ENCODE measurements at regions not wholly inside any gene's neighbourhood (a gene's known extent, or its start where the extent isn't known, plus 50 kb on each side); places are given as distances from the start of the nearest gene placed in this dataset.

- no peak for DNase-seq (ENCODE audit: low read depth, low spot score)
Measured at GRCh38 chr6:169082817-169083507, 170.7 kb downstream of the THBS2 start.

DNA sequence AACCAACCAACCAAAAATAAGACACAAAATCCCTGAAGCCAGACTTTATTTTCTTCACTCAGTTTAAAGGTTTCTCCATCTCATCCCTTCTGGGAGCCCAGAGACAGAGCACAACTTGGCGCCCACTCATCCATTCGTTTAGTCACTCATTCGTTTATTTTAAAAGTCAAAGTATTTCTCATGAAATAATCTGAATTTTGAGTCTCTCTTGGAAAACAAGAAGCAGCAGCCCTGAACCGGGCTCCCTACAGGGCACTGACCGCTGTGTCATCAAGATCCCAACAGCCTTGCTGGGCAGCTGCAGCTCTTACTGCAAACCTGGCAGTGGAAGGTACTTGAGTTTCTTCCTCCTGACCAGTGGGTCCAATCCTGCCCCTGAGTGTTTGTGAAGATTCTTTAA, 171.6 kb downstream of the THBS2 start:
- DNase-seq (ENCODE audit: low read depth, low spot score) = peak; percentile 55

- DNase-seq (ENCODE audit: low read depth, low spot score) = no peak
Measured at GRCh38 chr6:169081248-169081647, 172.4 kb downstream of the THBS2 start.

GRCh38 chr6:169079650-169080049, 174.0 kb downstream of the THBS2 start:
- DNase-seq (ENCODE audit: low read depth, low spot score) = peak; percentile 57

DNA sequence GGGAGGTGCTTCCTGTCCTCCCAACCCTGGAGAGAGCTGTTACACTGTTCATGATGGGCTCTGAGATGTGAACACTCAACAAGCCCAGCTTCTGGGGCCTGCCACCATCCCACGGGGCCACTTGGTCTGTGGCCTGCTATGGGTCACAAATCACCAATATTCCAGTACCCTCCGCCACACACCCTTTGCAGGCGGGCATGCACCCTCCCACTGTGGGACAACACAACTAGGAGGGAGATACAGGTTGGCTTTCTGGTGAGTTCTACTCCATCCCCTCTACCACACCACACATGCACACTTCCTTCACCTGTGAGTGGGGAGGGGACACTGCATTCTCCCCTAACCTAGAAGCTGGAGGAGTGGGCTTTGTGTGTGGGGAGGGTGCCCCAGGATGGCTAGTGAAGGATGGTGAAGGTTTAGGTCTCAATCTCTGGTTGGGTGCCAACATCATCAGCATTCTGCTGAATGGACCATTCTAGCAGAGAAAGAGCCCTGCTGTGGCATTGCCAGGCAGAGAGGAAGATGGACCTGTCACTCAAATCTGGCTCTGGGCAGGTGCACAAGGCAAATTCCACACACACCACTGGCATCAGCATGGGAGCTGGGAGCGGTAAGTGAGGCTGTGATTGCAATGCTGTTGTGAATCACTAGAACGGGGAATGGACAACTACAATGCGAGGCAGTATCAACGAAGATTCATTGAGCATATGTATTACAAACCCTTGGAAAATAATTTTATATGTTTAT, 175.1 kb downstream of the THBS2 start:
- DNase-seq (ENCODE audit: low read depth, low spot score) = no peak

DNA sequence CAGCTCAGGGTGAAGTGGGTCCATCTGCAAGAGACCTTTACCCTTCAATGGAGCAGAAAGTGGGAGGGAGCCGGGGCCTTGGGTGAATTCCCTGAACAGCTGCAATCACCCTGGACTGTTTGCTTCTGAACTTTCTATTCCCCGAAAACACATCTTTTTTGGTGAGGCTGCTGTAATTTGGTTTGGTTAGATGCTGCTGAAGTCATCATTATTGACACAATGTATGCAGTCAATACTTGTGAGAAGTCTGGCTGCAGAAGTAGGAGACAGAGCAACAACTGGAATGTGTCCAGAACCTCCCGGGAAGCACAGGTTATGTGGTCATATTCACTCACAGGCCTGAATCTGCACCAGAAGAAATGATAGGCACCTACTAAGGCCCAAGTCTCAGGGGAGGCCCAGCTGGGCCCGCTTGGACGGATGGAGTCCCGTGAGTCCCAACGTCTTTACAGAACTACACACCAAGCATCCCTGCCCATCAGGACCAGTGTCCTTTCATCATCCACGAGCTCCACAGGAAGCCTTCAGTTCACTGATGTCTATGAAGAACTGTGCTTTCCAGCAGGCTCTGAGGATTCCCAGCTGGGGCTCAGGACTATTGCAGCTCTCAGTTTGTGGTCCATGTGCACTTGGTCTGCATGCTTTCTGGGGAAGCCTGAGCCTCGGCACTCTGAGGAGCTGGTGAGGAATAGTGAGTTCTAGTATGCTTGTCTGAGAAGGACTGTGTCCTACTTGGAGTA, 177.6 kb downstream of the THBS2 start:
- DNase-seq (ENCODE audit: low read depth, low spot score) = no peak

DNA sequence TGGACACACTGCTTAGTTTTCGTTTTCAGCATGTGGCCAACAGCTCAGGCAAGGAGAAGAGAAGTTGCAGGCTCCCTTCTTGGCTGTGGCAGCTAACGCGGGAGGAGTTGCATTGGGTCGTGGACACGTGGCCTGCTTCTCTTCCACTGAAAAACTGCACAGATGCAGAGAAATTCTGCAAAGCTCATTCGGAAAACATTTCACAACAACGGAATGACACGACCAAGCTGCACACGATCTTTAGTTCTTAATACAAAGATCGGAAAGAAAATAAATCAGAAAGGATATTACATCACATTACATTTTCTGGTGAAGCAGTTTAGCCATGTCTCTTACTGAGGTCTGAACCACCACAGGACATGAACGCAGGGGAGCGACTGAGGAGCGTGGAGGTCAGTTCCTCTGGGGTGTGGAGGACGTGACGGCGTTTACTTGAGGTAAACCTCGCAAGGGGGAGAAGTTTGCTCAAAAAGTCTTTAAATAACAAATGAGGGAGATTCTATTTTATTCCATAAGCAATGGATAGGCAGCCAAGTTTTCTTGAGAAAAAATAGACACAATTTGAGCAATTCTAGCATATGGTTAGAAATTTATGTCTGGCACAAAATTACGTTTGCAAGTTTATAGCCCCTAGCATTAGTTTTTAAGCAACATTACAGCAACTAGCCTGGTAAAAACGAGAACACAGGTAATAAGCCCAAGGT, 178.3 kb downstream of the THBS2 start:
- peak; percentile 79 for DNase-seq (ENCODE audit: low read depth, low spot score)

DNA sequence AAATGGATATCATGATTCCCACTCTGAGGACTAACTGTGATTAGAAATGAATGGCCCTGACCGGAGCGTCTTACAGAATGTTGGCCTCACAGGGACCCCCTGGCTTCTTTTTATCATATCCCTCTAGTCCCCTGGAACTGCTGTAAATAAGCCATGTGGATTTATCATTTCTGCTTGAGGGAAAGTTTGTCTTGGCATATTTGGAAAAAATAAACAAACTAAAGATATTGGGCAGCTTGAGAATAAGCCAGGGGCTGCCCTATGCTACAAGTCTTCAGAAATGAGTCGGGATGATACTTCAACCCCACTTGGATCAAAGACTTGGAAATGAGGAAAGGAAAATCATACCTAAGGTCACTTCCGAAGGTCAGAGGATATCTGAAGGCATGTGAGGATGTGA, 179.1 kb downstream of the THBS2 start:
- DNase-seq (ENCODE audit: low read depth, low spot score) = no peak

DNA sequence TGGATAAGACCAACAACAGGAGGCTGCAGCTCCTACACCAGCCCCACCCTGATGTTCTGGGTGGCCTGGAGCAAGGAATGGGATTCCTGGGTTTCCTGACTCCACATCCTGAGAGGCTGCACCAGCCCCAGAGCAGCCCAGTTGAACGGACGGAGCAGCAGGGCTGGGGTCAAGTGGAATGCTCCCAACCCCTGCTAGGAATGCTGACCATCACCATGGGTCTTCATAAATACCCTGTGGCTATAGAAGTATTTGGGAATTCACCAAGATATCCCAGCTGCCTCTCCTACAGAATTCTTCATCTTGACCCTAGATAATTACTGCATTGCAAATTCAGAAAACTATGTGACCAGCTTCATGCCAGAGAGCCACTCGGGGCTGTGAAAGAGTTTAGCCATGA, 180.3 kb downstream of the THBS2 start:
- no peak for DNase-seq (ENCODE audit: low read depth, low spot score)

- DNase-seq (ENCODE audit: low read depth, low spot score) = no peak
Measured at GRCh38 chr6:169072127-169073042, 181.3 kb downstream of the THBS2 start.

DNA sequence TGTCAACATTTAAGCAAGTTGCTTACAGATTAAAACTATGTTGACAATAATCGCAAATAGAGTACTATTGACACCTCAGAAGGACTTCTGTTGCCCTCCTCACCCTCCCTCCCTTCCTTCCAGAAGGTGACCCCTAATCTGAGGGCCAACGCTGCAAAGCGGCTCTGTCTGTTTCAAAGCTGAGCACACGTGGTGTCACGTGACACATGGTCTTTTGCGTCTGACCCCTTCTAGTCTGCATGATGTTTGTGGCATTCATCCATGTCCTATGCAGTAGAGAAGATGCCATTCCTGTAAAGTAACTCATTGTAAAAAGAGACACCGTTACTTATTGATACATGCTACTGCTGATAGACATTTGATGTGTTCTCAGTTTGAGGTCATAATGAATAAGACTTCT, 182.3 kb downstream of the THBS2 start:
- DNase-seq (ENCODE audit: low read depth, low spot score) = no peak

DNA sequence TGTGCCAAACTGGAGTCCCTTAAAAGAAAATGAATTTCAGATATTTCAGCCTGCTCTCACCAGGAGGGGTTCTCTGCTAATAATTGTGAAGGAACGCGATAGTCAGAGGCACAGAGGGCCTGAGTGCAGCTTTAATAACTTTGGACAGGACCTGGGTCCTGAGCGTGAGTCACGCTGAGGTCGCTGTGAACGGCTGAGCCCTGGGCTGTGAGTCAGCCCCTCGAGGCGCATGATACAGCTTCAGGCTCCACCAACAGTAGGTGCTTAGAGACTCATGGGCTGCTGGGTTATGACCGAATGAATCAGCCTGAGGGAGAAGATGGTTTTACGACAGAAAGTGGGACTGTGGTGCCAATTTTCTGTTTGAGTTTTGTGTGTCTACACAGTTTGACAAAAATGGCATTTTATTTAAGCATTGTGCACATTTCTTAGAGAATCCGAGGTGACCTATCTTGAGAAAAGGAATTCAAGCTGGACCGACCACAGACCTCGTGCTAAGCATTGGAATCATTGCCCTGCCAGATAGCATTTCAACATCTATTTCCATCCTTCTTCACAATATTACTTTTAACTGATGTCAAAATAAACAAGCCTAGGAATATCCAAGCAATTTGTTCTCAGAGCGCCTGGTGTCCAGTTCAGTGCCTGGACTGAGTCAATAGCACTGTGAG, 183.0 kb downstream of the THBS2 start:
- DNase-seq (ENCODE audit: low read depth, low spot score) = peak; percentile 95

- no peak for DNase-seq (ENCODE audit: low read depth, low spot score)
Measured at GRCh38 chr6:169069356-169069755, 184.3 kb downstream of the THBS2 start.

DNA sequence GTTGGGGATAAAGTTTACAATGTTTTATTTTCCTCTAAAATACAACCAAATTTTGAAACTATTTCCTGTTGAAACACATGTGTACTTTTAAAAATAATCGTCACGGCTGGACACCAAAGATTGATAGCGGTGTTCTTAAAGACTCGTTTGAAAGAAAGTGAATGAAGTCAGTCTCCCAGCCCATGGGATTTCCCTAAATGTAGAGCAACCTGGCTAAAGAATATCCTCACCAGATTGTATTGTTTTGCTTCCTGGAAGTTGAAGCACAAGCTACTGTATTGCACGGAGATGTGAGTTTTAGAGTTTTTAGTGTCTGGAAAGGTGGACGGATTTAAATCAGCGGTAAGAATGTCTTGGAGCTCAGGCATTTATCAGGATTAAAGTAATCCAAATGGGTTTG, 189.5 kb downstream of the THBS2 start:
- DNase-seq (ENCODE audit: low read depth, low spot score) = no peak

DNA sequence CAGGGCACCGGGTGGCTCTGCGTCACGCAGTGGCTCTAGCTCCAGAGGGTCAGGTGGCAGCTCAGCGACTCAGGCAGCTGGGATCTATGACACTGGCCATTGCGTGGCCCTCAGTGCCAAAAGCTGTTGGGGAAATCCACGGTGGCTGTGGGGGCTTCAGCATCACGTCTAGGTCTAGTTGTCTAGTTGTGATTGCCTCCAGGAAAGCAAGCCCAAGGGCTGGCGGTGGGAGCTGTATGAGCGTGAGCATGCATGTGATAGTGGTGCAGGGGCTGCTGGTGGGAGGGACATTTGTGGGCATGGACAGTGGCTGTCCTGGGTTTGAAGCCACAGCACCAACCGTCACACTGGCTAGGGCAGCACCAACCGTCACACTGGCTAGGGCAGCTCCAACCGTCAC, 191.4 kb downstream of the THBS2 start:
- DNase-seq (ENCODE audit: low read depth, low spot score) = no peak

- DNase-seq (ENCODE audit: low read depth, low spot score) = no peak
Measured at GRCh38 chr6:169058634-169059033, 195.0 kb downstream of the THBS2 start.

GRCh38 chr6:169052462-169052861, 201.2 kb downstream of the THBS2 start:
- DNase-seq (ENCODE audit: low read depth, low spot score) = no peak

DNA sequence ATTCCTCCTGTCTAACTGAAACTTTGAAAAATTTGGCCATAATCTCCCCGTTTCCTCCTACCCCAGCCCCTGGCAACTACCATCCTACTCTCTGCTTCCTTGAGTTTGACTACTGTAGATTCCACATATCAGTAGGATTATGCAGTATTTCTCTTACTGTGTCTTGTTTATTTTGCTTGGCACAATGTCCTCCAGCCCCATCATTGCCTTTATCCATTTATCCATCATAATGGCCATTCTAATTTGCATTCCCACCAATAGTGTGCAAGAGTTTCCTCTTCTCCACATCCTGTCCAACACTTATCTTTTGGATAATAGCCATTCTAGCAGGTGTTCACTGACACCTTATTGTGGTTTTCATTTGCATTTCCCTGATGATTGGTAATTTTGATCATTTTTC, 202.3 kb downstream of the THBS2 start:
- DNase-seq (ENCODE audit: low read depth, low spot score) = no peak

DNA sequence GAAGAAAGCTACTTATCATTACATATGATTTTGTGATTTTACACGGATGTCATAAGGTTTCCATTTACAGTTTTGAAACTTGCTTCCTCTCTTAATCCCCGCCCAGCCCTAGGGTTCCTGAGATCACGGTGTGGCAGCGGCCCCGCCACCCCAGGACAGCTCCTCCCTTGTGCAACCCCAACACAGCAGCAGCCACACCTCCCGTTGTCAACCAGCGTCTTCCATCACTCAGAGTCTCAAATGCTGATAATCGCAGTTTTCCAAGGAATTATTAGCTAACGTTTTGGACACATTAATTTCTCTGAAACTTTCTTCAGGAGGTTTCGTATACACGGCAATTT, 204.8 kb downstream of the THBS2 start:
- DNase-seq (ENCODE audit: low read depth, low spot score) = no peak

DNA sequence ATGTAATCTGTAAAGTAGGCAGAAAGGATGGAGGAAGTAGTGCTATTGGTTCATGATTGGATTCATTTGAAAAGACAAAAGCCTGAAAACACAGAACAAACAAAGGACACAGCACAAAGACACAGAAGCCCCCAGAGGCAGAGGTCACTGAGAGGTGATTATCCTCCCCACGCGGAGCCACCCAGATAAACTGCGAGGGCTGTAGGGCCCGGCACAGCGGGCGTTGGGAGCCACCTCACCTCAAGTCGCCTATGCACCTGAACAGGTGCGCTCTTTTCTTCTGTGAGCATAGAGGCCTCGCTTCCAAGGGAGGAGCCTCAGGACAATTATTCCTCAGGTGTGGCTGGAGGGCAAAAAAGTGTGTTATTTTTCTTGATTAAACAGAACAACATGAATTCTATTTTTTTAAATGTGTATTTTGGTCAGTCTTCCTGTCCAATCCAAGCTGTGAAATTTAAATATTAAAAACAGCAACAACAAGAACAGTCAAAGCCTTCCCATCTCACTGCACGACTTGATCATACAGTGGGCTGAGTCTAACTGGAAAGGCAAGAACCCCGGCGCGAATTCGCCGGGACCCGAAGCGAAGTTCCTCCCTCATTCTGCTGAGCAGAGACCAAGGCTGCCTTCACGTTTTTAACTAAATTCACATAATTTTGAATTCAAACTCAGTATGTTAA, 205.3 kb downstream of the THBS2 start:
- no peak for DNase-seq (ENCODE audit: low read depth, low spot score)

Data from smooth muscle cell of the brain vasculature (primary cell).